Sigmoid colon (tissue), 6 donors: ENCODE measurements at regions not wholly inside any gene's neighbourhood (a gene's known extent, or its start where the extent isn't known, plus 50 kb on each side); places are given as distances from the start of the nearest gene placed in this dataset.
"Not testable (repeated sequence)": the region's sequence is repeated elsewhere in the genome, so short reads cannot be mapped to it uniquely, and the experiment has no call there.

ENCODE experiments used
- DNase-seq: peaks from one replicate; pipeline ENCODE4 v3.0.0-alpha.2; 2019
- H3K27ac ChIP-seq, 4 donors: fragments of 200-600 bp; sonication (generic); one replicate each; pipeline ENCODE4 v1.5.1; 2016 to 2019; ENCODE audit warnings: mild to moderate bottlenecking in 1 of 4
- H3K27me3 ChIP-seq, 3 donors: fragments of 200-600 bp; sonication (generic); one replicate each; pipeline ENCODE4 v1.5.1; 2019; ENCODE audit warnings: mild to moderate bottlenecking in 1 of 3
- H3K36me3 ChIP-seq, 4 donors: fragments of 200-600 bp; sonication (generic); one replicate each; pipeline ENCODE4 v1.5.1; 2016 to 2019
- H3K4me1 ChIP-seq, 4 donors: fragments of 200-600 bp; sonication (generic); one replicate each; pipeline ENCODE4 v1.5.1; 2017 to 2019
- H3K4me3 ChIP-seq, 4 donors: fragments of 200-600 bp; sonication (generic); one replicate each; pipeline ENCODE4 v1.5.1; 2017 to 2019; ENCODE audit warnings: mild to moderate bottlenecking in 2 of 4, moderate library complexity in 1 of 4
- H3K9me3 ChIP-seq, 4 donors: fragments of 200-600 bp in 3 of 4; sonication (generic) in 3 of 4; one replicate each; pipeline versions ENCODE4 v1.5.1 to v1.6.1; 2013 to 2019
- CTCF ChIP-seq, 4 experiments: fragments of 450-650 bp in 3 of 4; fragments of 200-600 bp in 1 of 4; IDR thresholded peaks; one replicate each; pipeline ENCODE4 v1.5.1; 2016 to 2019; ENCODE audit warnings: antibody characterized with exemption in 4 of 4, mild to moderate bottlenecking in 3 of 4, moderate library complexity in 2 of 4
- EP300 ChIP-seq, 4 donors: sonication (generic); formaldehyde crosslinking; IDR thresholded peaks; one replicate each; pipeline ENCODE4 v1.6.1; 2017; ENCODE audit warnings: antibody characterized with exemption in 4 of 4
- POLR2A ChIP-seq, 2 donors: fragments of 450-650 bp; IDR thresholded peaks; one replicate each; pipeline ENCODE4 v1.6.1; 2016; ENCODE audit warnings: antibody characterized with exemption in 2 of 2, mild to moderate bottlenecking in 2 of 2, moderate library complexity in 2 of 2
- POLR2AphosphoS5 ChIP-seq, 4 donors: sonication (generic); formaldehyde crosslinking; IDR thresholded peaks; one replicate each; pipeline ENCODE4 v1.6.1; 2017; ENCODE audit warnings: antibody characterized with exemption in 4 of 4
- WGBS, 2 donors: extraction: QIAGEN DNeasy Blood & Tissue Kit; methylation state at CpG; one replicate each; pipeline ENCODE4 v1.1.7; 2013; 5-methylcytosine and 5-hydroxymethylcytosine counted together
- intact Hi-C: fragments of 100-400 bp; cut with DNase I; formaldehyde crosslinking; loops from one replicate; pipeline ENCODE4 v1.15.1; 2023
- donor health status: healthy with polysubstance abuse.
- donor health status: healthy.

- WGBS, 2 donors, result 64 to 89% methylated on average over 2 of the region's 2 CpGs
Measured at GRCh38 chr7:32677593-32677992, 182.3 kb downstream of the AVL9 start.

DNA sequence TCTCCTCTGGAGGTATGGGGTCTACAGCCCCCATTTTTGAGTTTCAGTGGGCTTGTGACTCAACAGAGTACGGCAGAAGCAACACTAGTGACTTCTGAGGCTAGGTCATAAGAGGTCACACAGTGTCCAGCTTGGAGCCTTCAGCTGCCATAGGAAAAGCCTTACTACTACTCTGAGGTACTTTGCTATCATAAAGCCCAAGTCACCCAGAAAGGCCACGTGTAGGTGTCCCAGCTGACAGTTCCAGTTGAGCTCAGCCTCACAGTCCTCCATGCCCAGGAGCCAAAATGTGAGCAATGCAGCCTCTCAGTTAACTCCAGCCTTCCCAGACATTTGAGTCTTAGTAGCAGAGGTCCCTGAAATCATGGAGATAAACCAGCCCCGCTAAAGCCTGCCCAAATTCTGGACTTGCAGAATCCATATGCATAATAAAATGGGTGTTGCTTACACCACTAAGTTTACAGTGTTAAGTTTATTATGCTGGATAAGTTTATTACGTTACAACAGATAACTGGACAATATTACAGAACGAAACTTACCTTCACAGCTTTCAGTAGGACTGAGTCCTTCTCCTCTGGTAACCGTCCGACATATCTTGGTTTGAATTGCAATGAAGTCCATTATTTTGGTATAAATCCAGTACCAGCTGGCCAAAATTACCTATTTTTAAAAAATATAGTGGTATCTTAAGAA, 181.1 kb downstream of the AVL9 start:
- WGBS, 2 donors, result 54 to 85% methylated on average over 7 of the region's 7 CpGs
- Histone ChIP-seq H3K36me3 (no peaks in the 10 kb centered on the region), H3K4me3 (no peak overlapping the region), H3K9me3 (no peaks in the 10 kb centered on the region), H3K27ac (no peak overlapping the region), H3K27me3 (no peaks in the 10 kb centered on the region), H3K4me1 (no peaks in the 10 kb centered on the region)
- intact Hi-C loops, result no loop called here
- no peak for DNase-seq
- TF ChIP-seq POLR2AphosphoS5 (IDR thresholded peaks at IDR 0.05) (no peak), POLR2A (IDR thresholded peaks at IDR 0.05) (no peak), EP300 (IDR thresholded peaks at IDR 0.05) (no peak), CTCF (IDR thresholded peaks at IDR 0.05) (no peak)

More at GRCh38 chr7:32677593-32677992, 182.3 kb downstream of the AVL9 start:
- no peak overlapping the region for H3K27ac ChIP-seq
- H3K4me1 ChIP-seq, result no peaks in the 10 kb centered on the region
- H3K36me3 ChIP-seq, result no peaks in the 10 kb centered on the region
- no peaks in the 10 kb centered on the region for H3K27me3 ChIP-seq
- DNase-seq, result no peak
- H3K9me3 ChIP-seq, result no peaks in the 10 kb centered on the region
- TF ChIP-seq POLR2A (IDR thresholded peaks at IDR 0.05) (no peak), POLR2AphosphoS5 (IDR thresholded peaks at IDR 0.05) (no peak), EP300 (IDR thresholded peaks at IDR 0.05) (no peak), CTCF (IDR thresholded peaks at IDR 0.05) (no peak)
- intact Hi-C loops, result no loop called here
- H3K4me3 ChIP-seq, result no peak overlapping the region

DNA sequence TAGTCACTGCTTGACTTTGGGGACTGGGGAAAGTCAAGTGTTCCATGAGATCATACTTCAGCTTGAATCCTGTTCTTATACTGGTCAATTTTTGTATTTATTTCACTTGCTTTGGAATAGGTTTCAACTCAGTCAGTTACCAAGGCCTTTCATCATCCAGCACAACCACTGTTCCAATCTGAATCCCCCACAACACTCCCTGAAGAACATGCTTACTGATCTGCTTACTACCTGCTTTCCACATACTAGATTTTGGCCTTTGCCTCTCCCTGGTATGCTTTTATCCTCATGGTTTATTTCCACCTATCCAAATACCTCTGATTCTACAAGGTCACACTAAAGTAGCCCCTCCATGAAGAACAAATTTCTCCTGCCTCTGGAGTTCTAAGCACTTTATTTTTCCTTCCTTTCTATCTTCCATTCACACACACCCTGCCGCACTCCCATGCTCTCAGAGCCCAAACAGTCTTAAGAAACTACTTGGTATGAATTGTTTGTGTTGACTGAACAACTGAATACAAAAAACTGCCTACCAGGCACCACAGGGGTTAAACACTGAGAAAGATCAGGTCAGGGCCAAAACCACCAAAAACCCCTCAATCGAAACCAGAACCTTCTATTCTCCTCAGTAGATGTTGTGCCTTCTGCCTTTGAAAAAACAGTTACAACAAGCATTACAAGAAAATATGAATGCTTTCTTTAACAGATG, 178.1 kb downstream of the AVL9 start:
- Histone ChIP-seq H3K9me3 (no peaks in the 10 kb centered on the region), H3K4me1 (peaks cover 0 to 22% (median 9%) of the 10 kb centered on the region in 4 donors), H3K27me3 (no peaks in the 10 kb centered on the region), H3K36me3 (no peaks in the 10 kb centered on the region), H3K27ac (no peak overlapping the region), H3K4me3 (no peak overlapping the region)
- WGBS, 2 donors, result 89 to 95% methylated on average over 2 of the region's 2 CpGs
- intact Hi-C loops, result no loop called here
- no peak for DNase-seq
- TF ChIP-seq CTCF (IDR thresholded peaks at IDR 0.05) (no peak), EP300 (IDR thresholded peaks at IDR 0.05) (no peak), POLR2AphosphoS5 (IDR thresholded peaks at IDR 0.05) (no peak), POLR2A (IDR thresholded peaks at IDR 0.05) (no peak)

DNA sequence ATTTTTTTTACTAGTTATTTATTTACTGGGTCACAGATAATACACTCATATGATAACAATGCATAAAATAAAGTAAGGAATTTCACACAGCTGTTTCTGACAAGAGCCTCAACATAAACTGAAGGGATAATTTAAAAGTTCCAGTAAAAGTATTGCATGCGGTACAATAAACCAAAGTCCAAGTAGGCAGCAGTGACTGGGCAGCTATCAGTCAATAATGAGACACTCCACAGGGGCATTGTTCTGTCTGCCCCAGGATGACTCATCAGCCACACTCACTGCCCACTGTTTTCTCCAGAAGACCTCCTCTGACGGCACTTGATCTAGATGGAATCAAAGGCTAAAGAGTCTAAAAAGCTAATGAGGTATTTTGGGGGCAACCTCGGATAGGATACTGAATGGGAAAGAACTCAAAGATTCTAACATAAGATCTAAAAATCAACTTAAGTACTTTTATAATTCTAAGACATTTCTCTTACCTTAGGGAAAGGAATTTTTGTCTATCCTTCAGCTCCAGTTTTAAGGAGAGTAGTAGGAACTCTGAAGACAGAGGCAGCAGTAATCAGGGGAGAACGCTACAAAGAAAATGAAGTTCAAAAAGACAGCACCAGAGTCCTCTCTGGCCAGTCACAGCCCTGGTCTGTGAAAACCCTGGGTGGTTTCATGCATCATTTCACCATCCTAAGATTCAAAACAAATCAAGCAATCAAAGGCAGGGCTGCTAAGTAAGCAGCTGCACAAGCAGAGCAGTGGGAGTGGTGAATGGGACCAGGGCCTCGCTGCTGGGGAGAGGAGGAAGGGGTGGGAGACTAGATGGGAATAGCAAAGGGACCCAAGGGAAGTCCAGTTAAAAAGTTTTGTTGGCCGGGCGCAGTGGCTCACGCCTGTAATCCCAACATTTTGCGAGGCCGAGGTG, 175.1 kb downstream of the AVL9 start:
- Histone ChIP-seq H3K27me3 (no peaks in the 10 kb centered on the region), H3K4me1 (peaks cover 0 to 23% (median 11%) of the 10 kb centered on the region in 4 donors), H3K27ac (peak overlapping the region in 3 of 4 donors; percentile 50 to 70 (median 68)), H3K4me3 (no peak overlapping the region), H3K36me3 (no peaks in the 10 kb centered on the region), H3K9me3 (peaks cover 0 to 2% (median 0%) of the 10 kb centered on the region in 4 donors)
- DNase-seq, result no peak
- WGBS, 2 donors, result 61 to 81% methylated on average over 10 of the region's 10 CpGs
- no peak for TF ChIP-seq POLR2A (IDR thresholded peaks at IDR 0.05)
- TF ChIP-seq CTCF (IDR thresholded peaks at IDR 0.05), result no peak
- no peak for TF ChIP-seq POLR2AphosphoS5 (IDR thresholded peaks at IDR 0.05)
- no peak for TF ChIP-seq EP300 (IDR thresholded peaks at IDR 0.05)
- intact Hi-C loops, result no loop called here

DNA sequence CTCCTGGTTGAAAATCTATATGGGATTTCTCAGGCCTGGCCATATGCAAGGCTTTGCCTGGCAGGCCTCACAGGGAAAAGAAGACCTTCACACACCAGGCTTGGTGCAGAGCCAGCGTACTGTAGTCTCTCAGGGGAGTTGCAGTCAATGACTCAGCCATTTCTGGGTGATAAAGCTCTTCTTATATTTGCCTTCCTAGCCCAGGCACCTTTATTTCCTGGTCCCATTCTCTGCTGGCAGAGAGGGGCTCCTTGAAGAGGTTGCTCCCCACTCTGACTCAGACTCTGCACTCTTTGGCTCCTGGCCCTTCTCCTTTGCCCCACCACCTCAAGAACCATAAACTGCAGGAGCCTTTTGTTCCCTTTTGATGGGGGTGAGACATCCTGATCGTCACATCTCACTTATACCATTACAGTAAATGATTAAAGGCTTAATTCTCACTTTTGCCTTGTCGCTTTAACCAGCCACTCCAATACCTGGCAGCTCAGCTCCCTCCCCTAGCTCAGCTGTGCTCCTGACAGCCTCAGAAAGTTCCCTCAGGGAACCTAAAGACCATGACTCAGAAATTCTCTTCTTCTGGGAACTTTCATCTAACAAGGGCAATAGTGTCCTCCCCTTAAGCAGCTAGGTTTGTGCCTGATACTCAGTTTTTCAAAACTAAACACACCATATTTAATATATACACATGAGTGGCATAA, 174.0 kb downstream of the AVL9 start:
- DNase-seq, intact Hi-C loops, H3K9me3 ChIP-seq, H3K27me3 ChIP-seq, H3K4me3 ChIP-seq, H3K36me3 ChIP-seq: not testable (repeated sequence)
- 14 to 55% methylated on average over 3 of the region's 3 CpGs for WGBS, 2 donors
- Histone ChIP-seq H3K4me1 (peaks cover 0 to 23% (median 11%) of the 10 kb centered on the region in 4 donors), H3K27ac (peak overlapping the region in 3 of 4 donors; percentile 50 to 70 (median 68))
